GM04504 (cell line): ENCODE measurements at regions not wholly inside any gene's neighbourhood (a gene's known extent, or its start where the extent isn't known, plus 50 kb on each side); places are given as distances from the start of the nearest gene placed in this dataset.
A peak's percentile ranks its signal among the peaks of the same experiment; 100 is the strongest.
"Not testable (repeated sequence)": the region's sequence is repeated elsewhere in the genome, so short reads cannot be mapped to it uniquely, and the experiment has no call there.

Source experiments
- DNase-seq: peaks from one replicate; pipeline ENCODE4 v3.0.0-alpha.2; 2012; ENCODE audit warnings: low read depth

- DNase-seq: no peak
These were observed 81.4 kb downstream of the ACAA2 start for GRCh38 chr18:49731860-49732311.

- DNase-seq: no peak
These were observed 81.9 kb downstream of the ACAA2 start for GRCh38 chr18:49731421-49731841.

GRCh38 chr18:49730951-49731391, 82.4 kb downstream of the ACAA2 start:
- no peak for DNase-seq

GRCh38 chr18:49728542-49728941, 84.8 kb downstream of the ACAA2 start:
- DNase-seq: no peak

- no peak for DNase-seq
These were observed 85.5 kb downstream of the ACAA2 start for GRCh38 chr18:49727816-49728215.

- DNase-seq: no peak
These were observed 86.7 kb downstream of the ACAA2 start for GRCh38 chr18:49726675-49726963.

GRCh38 chr18:49725809-49726674, 87.3 kb downstream of the ACAA2 start:
- peak; percentile 81 for DNase-seq

- DNase-seq: no peak
These were observed 89.6 kb downstream of the ACAA2 start for GRCh38 chr18:49723648-49724180.

GRCh38 chr18:49722477-49722876, 90.9 kb downstream of the ACAA2 start:
- DNase-seq: no peak

GRCh38 chr18:49721981-49722380, 91.4 kb downstream of the ACAA2 start:
- no peak for DNase-seq

GRCh38 chr18:49720944-49721343, 92.4 kb downstream of the ACAA2 start:
- not testable (repeated sequence) for DNase-seq

- DNase-seq: no peak
These were observed 95.7 kb downstream of the ACAA2 start for GRCh38 chr18:49717617-49718016.

- DNase-seq: no peak
These were observed 97.3 kb downstream of the ACAA2 start for GRCh38 chr18:49716035-49716434.

- DNase-seq: no peak
These were observed 104.0 kb downstream of the ACAA2 start for GRCh38 chr18:49709347-49709690.

- no peak for DNase-seq
These were observed 104.5 kb downstream of the ACAA2 start for GRCh38 chr18:49708662-49709346.

GRCh38 chr18:49707599-49707998, 105.7 kb downstream of the ACAA2 start:
- no peak for DNase-seq

GRCh38 chr18:49704334-49704733, 109.0 kb downstream of the ACAA2 start:
- no peak for DNase-seq

- no peak for DNase-seq
These were observed 112.1 kb downstream of the ACAA2 start for GRCh38 chr18:49701190-49701589.

- no peak for DNase-seq
These were observed 114.0 kb downstream of the ACAA2 start for GRCh38 chr18:49699303-49699702.

- DNase-seq: no peak
These were observed 114.8 kb downstream of the ACAA2 start for GRCh38 chr18:49698525-49699025.

- DNase-seq: peak; percentile 34
These were observed 115.4 kb downstream of the ACAA2 start for GRCh38 chr18:49697757-49698524.

GRCh38 chr18:49697049-49697448, 116.3 kb downstream of the ACAA2 start:
- no peak for DNase-seq
